GM18520 (cell line): ENCODE measurements at regions not wholly inside any gene's neighbourhood (a gene's known extent, or its start where the extent isn't known, plus 50 kb on each side); places are given as distances from the start of the nearest gene placed in this dataset.
"Not testable (repeated sequence)": the region's sequence is repeated elsewhere in the genome, so short reads cannot be mapped to it uniquely, and the experiment has no call there.

ENCODE experiments used
- ATAC-seq: cut with Tn5 transposase; IDR thresholded peaks from one replicate; pipeline ENCODE4 v1.9.1; 2021; ENCODE audit not compliant: unreplicated experiment

- not testable (repeated sequence) for ATAC-seq
Observed at GRCh38 chr6:44017307-44017706, 109.9 kb downstream of the MRPL14 start.

GRCh38 chr6:44016131-44016870 is 111.0 kb downstream of the MRPL14 start:
- ATAC-seq, result no peak

DNA sequence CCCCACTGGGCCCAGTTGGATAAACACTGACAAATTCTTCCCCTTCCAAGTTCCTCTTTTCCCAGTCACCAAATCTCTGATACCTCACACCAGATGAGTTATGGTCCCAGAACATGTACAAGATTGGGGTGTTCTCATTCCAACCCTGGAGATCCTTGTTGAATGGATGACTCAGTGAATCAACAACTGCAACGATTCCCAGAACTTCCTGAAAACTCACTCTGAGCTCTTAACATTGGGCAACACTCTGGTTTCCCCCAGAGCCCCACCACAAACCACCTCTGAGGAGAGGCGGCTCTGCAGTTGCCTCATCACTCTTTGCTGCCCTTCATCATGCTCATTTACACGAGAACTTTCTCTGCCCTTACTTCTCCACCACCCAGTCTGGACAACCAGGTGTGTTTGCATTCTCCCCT is 115.2 kb downstream of the MRPL14 start:
- ATAC-seq, result no peak

DNA sequence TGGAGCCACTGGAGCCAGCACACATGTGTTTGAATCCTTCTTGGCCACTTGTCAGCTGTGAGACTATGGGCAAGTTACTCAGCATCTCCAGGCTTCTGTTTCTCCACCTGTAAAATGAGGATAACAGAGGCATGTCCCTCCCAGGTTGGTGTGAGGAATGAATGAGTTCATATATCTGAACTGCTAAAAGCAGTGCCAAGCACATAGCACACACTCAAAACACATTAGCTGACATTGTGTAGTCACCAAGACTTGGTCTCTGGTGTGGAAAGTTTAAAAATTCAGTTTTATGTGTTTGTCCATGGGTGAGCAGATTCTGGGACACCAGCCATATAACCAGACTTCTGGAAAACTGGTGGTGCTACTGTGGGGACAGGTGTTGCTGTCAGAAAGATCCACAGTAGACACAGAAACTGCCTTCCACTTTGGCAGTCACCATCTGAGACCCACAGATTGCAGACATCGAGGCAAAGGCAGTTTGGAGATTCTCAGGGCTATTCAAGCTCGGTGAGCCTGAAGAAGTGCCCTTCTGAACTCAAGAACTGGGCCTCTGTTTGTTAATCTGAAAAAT is 115.8 kb downstream of the MRPL14 start:
- ATAC-seq, result no peak

GRCh38 chr6:44010411-44011349 is 116.6 kb downstream of the MRPL14 start:
- ATAC-seq, result no peak

DNA sequence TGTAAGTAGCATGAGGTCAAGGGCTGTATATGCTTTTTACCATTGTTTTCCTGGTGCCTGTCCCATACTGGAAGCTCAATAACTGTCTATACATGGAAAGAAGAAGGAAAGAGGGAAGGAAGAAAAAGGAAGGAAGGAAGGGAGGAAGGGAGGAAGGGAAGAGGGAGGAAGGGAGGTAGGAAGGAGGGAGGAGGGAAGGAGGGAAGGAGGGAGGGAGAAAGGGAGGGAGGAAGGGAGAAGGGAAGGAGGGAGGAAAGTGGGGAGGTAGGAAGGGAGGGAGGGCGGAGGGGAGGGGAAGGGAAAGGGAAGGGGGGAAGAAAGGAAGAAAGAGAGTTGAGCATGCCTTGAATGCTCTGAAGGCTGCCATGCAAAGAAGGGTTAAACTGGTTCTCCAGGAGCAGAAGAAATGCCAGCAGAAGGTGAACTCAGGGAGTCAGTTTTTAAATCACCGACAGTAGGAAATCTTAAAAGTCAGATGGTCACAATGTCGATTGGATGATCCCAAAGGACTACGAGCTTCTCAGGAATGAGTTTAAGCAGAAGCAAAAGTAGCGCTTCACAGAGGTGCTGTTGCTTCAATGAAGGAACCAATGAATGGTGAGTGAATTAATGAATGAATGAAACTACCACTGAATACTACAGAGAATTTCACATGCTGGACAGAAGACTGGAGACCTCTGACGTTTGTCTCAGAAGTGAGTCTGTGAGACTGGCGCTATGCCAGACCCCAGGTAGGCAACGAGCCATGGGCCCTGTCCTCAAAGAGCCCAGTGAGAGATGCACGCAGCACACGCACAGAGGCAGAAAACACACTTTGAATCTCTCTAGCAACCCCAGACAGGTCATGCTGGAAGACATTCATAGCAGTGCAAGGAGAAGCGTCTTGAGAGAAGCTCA is 117.6 kb downstream of the MRPL14 start:
- no peak for ATAC-seq

DNA sequence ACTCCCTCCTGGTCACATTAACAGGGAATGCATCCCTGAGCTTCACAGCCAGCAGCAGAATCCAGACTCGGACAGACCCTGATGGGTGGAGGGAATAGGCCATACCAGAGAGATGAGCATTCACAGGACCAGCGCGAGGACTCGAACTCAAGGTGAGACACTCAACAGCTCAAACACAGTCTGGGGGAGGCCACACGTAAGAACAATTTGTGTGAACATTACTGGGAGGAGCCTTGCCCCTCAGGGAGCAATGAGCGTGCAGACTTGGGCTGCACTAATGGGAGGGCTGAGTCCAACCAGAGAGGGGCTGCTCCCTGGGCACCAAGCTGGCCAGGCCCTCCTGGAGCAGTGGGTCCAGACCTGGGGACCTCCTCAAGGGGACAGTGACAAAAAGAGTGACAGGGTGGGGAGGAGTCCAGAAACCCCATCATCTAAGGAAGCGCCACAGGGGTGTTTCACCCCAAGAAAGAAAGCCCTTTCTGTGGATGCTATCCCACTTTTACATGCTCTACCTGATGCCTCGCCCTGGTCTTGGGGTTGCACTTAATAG is 118.4 kb downstream of the MRPL14 start:
- ATAC-seq, result no peak

DNA sequence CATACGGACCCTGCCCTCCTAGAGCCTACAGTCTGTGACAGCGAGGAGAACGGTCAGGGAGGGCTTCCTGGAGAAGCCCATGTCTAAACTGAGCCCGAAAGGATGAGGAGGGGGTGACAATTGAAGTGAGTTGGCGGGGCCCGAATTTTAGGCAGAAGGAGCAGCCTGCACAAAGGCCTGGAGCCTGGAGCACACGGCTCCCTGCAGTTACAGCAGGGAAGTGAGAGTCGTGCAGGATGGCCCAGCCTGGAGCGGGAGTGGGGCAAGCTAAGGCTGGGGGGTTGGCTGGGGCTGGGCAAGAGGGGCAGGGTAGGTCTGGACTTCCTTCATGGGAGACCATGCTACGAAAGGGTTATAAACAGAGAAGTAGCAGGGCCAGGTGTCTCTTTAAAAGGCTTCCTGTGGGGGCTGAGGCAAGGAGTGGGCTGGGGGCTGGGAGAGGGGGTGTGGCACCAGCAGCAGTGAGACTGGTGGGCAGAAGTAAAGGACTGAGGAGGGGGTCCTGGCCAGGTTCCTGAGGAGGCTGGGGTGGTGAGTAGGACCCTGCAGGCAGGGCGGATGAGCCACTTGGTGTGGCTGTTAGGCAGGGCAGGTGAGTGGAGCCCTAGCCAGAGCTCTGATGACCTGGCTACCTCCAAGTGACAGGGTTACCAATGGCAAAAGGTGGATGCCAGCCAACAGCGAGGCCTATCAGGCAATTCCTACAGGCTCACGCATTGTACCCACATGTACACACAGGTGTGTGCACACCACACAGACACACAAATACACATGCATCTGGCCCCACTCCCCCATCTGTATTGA is 119.2 kb downstream of the MRPL14 start:
- ATAC-seq, result no peak

DNA sequence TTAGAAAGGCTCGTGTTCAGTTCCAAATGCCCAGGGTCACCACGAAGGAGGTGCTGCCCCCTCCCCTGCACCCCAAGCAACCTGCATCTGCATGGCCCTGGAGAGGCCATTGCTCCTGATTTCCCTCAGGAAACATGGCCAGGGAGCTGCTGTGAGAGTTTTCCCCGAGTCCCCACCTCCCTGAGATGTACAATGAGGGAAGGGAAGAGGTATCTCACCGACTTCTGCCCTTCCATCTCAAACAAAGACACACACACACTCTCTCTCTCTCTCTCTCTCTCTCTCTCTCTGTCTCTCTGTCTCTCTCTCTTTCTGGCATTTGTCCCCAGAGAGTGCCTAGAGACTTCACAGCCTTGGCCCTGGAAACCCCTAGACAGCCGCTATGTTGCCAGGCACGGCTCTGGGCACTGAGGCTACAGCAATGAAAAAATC is 120.4 kb downstream of the MRPL14 start:
- ATAC-seq, result no peak

DNA sequence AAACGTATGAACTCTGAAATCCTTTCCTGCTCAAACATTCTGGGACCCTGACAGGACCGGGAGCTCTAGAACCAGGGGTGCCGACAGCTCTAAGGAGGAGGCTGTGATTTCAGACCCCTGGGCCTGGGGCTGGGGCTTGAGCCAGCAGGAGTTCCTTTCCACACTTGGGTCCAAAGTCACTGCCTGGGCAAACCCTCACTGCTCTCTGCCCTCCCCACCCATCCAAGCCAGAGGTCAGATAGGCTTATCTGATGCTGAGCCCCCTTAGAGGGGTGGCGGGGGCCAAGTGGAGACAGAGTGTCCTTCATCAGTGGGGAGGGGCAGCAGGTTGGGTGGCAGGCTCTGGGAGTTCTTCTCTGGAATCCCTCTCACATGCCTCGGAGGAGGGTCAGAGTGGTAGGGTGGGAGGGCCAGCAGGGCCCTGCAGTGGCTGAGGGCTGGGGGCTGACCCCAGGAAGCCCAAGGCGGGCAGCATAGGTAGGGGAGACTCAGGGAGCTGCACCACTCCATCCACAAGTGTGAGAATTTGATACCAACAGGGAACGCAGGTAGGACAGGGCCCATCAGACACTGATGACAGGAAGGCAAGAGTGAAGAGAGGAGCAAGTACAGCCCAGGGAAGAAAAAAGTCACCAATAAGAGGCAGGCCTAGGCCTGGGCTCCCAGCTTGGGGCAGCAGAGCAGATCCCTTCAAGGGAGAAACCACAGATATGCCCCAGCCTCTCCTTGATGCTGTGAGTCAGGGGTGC is 121.0 kb downstream of the MRPL14 start:
- ATAC-seq, result no peak

DNA sequence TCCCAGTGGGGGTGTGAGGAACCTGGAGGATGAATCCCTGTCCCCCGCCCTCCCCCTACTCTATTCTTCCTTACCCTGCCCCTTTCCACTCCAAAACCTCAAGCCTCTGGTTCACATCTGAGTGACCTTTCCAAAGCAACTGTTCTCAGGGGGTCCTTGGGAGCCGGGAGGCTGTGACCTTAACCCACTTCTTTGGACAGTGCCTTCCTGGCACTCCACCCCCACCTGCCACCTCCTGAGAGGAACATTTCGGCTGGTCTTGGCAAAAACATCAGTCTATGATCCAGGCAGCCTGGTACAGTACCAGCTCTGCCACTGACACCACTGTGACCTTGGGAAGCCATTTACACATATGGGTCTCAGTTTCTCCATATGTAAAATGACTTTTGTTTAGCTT is 121.7 kb downstream of the MRPL14 start:
- no peak for ATAC-seq

DNA sequence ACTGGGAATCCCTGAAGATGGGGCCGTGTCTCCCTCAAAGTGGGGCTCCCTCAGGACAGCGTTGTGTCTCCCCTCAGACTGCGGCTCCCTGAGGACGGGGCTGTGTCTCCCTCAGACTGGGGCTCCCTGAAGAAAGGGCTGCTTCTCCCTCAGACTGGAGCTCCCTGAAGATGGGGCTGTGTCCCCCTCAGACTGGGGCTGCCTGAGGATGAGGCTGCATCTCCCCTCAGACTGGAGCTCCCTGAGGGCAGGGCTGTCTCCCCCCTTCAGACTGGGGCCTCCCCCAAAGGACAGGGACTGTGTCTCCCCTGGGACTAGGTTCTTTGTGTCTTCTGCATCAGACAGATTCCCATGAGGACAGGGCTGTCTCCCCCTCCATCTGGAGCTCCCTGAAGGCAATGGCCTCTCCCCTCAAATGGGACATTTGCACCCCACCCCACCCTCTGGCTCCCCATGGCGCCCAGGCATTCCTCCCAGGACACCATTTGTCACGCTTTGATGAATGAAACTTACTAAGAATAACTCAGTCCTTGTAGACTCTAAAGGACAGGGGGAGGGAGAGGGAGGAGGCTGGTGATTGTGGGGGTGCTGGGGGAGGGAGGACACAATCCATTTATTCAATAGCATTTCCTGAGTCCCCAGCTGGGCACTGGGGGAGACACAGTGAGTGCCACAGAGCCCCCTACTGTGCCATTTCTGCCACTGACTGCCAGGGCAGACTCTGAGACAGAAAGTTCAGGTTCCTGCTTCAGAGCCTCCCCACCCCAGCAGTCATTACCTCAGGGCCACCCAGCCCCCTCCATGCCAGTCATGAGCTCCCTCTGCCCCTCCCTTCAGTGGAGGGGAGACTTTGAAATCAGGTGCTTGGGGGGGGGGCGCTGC is 122.4 kb downstream of the MRPL14 start:
- ATAC-seq, result no peak

DNA sequence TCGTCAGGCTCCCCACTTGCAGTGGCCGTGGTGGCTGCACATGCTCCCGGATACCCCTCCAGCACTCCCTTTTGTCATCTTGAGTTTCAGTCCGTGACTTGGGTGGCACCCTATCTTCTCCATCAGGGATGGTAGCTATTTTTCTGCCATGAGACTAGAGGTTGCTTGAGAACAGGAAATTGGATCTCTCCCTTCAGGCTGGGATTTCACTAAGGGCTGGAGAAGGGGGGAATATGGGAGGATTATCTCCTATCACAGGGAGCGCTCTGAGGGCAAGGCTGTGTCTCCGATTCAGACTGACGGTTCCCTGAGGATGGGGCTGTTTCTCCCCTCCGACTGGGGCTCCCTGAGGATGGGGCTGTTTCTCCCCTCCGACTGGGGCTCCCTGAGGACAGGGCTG is 123.1 kb downstream of the MRPL14 start:
- no peak for ATAC-seq

GRCh38 chr6:44003345-44004061 is 123.7 kb downstream of the MRPL14 start:
- no peak for ATAC-seq

DNA sequence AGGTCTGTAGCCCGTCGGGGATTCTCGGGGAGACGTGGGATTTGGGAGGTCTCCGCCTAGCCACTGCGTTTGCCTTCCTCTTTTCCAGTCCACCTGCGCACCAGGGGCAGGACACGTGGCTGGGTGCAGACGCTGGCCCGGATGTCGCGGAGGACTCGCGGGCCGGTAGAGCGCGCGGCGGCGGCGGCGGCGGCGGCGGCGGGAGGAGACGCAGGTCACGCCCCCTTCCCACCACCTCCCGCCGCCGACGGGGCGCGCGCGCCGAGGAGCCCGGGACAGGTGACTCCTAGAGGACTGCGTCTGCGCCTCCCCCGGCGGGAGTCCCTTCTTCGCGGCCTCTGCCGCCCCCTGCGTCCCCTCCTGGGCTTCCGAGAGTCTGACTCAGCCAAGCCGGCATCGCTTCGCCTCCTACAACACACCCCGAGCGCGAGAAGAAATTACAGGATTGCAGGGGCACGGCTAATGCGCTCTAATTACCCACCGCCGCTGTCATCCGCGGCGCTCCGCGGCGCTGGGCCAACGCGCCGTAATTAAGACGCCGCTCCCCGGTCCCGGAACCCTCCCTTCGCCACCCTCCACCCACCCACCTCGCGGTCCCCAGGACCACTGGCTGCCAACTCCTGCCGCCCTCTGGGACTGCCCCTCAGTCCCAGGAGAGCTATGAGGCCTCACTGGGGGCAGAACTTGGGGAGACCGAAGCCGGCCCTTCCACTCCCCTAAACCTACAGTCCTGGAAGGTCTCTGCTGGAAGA is 124.5 kb downstream of the MRPL14 start:
- no peak for ATAC-seq

DNA sequence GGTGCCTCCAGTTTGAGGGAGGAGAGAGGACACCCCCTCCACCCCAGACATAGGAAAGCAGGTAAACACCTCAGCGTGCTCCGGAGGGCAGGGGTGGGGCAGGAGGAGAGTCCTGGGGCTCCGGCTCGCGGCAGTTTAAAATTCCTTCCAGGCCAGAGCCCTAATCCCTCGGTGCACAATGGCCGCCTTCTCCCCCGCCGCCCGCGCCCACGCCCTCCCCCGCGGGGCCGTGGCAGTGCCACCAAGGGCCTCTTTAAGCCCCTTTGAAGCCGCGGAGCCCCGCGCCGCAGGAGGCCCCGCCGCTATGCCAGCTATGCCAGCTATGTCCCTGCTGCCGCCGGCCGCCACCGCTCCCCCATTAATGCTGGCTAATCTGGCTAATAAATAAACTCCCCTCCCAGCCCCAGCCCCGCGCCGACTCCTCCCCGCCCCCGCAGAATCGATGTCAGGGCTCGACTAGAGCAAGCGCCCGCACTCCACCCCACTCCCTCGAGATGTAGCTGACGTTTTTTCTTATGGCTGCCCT is 125.1 kb downstream of the MRPL14 start:
- no peak for ATAC-seq
